HG03045 (cell line): ENCODE measurements at regions not wholly inside any gene's neighbourhood (a gene's known extent, or its start where the extent isn't known, plus 50 kb on each side); places are given as distances from the start of the nearest gene placed in this dataset.

Source experiments
- ATAC-seq: cut with Tn5 transposase; IDR thresholded peaks from one replicate; pipeline ENCODE4 v1.9.1; 2021; ENCODE audit warnings: mild to moderate bottlenecking, moderate library complexity; ENCODE audit not compliant: unreplicated experiment

DNA sequence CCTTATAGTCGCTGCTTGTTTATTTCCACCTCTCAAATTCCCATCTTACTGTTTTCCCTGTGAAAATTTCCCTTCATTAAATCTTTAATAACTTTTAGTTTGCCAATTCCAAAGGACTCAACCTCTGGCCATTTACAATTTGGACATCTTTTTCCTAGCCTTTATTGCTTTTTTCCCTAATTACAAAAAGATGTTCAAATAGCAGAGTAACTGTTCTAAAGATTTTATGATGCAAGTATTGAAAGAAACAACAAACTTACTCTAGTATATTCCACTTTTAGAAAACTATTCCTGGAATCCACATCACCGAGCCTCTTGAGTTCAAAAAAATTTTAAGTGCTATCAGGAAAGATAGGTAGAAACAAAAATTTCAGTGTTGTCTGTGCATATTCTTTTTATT, 174.1 kb upstream of the UBE2E2 start:
- no peak for ATAC-seq

- no peak for ATAC-seq
These were observed 167.0 kb upstream of the UBE2E2 start for GRCh38 chr3:23035927-23036640.

- ATAC-seq: peak; percentile 60
These were observed 166.4 kb upstream of the UBE2E2 start for GRCh38 chr3:23036728-23037127.

- ATAC-seq: no peak
These were observed 164.7 kb upstream of the UBE2E2 start for GRCh38 chr3:23038471-23038870.

- no peak for ATAC-seq
These were observed 161.0 kb upstream of the UBE2E2 start for GRCh38 chr3:23041918-23042696.

DNA sequence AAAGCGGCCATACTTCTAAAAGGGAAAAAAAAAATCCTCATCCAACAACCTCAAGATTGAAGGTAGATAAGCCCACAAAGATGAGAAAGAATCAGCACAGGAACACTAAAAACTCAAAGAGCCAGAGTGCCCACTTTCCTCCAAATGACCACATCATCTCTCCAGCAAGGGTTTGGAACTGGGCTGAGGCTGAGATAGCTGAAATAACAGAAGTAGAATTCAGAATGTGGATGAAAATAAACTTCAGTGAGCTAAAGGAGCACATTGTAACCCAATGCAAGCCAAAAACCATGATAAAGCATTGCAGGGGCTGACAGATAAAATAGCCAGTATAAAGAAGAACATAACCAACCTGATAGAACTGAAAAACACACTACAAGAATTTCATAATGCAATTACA, 158.7 kb upstream of the UBE2E2 start:
- ATAC-seq: no peak

GRCh38 chr3:23046536-23046935, 156.6 kb upstream of the UBE2E2 start:
- ATAC-seq: no peak

DNA sequence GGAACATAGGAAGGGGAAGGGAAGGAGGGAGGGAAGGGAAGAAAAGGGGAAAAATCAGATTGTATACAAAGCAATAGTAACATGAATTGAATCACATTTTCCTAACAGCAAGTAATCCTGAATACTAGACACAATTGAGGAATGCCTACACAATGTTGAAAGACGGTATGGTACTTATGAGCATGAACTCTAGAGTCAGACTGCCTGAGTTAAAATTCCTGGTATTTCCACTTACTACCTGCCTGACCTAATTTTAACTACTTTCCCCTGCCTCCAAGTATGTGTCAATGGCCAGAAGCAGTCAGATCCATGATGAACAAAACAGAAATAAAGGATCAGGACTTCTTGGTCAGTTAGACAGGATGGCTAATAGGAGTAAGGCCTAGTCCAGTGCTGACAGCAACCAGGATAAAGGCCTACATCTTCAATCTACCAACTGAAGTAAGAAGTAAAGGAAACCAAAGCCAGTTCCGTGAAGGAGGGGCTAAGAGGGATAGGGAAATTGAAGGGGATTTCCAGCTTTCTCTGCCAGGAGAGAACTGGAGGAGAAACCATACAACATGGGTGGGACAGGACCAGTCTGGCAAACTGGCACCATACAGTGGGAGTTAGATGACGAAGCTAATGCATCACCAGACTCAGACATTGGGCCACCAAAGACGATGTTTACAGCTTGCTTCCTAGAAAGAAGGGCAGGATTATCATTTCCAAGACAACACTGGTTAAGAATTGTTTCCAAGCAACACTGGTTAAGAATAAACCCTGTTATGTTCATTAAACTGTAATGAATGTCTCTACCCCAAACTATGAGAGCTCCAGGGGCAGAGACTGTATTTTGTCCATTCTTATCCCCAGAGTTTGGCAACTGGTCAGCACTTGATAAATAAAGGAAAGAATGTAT, 151.6 kb upstream of the UBE2E2 start:
- ATAC-seq: no peak

DNA sequence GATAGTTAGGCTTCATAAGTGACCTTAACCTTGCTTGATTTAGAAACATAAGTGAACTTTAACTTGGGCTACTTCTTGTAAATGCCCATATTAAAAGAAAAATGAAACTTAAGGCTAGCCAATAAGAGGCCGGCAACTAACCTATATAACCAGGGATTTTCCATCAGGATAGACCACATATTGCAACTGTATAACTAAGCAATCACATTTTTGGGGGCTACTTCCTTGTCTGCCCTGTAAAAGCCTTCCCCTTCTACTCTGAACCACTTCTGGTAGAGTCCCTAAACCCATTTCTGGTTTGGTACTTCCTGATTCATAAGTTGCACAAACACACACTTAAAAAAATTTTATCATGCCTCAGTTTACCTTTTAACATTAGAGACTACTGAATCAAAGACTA, 150.9 kb upstream of the UBE2E2 start:
- no peak for ATAC-seq

- no peak for ATAC-seq
These were observed 150.5 kb upstream of the UBE2E2 start for GRCh38 chr3:23052620-23053019.

DNA sequence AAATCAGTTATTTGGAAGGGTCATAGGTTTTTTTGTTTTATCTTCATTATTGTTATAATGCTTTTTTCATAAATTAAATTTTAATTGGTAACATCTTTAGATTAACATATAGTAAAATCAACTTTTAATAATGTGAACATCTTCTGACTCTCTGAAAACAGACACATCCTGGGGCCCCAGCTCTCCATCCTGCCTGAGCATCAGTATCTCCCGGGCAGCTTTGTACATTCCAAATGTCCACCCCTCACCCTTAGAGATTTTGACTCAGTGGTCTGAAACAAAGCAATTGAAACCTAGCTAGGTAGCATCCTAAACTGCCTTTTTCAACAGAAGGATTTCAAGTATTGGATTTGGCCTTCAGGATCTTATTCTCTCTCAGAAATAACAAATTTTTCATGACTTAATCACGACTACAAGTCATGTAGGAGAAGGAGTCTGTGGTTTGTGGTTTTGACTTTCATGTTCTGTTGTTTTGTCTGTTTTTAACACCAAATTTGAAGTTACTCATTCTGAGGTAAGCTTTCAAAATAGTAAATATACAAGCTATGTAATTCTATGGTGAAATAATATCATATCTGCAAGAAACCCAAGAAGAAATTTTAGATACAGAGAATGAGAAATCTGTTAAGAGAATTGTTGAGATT, 147.3 kb upstream of the UBE2E2 start:
- ATAC-seq: no peak

DNA sequence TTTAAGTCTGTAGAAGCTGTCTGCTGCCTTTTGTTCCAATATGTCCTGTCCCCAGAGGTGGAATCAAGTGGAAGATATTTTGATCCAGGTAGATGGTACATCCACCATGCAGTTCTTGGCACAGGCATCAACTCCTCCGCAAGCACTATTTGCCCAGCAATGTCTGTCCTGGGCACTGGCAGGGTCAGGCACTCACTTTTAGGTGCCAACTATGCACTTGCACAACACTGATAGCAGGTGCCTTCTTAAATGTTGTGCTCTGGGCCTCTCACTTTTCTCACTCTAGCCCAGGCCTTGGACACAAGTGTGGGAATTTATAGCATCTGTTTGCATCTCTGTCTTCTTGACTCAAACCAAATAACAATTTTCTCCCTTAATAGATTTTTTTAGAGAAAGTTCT, 140.5 kb upstream of the UBE2E2 start:
- ATAC-seq: no peak

DNA sequence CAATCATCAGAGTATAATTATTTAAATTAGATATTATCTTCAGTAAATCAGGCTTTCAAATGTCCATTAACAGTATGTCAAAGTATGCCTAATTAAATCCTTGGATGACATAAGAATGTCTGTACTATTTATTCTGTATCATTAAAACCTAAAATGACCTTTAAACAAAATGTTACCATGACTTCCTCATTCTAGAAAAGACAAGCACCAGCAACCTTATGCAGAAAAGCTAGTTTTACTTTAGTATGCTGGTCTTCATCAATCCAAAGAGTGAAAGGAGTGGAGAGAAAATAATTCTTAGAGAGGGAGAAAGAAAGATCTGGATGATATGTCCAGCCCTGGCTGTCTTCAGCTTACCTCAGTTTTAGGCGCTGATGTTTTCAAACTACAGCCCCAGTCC, 140.1 kb upstream of the UBE2E2 start:
- no peak for ATAC-seq

DNA sequence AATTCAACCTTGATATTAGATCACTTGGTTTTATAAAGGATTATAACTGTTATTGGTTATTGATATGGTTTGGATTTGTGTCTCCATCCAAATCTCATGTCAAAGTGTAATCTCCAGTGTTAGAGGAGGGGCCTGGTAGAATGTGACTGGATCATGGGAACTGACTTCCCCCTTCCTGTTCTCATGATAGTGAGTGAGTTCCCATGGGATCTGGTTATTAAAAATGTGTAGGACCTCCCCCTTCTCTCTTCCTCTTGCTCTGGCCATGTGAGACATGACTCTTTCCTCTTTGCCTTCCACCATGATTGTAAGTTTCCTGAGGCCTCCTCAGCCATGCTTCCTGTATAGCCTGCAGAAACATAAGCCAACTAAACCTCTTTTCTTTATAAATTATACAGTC, 136.0 kb upstream of the UBE2E2 start:
- no peak for ATAC-seq

- ATAC-seq: no peak
These were observed 135.0 kb upstream of the UBE2E2 start for GRCh38 chr3:23068016-23068728.

- ATAC-seq: peak; percentile 11
These were observed 131.8 kb upstream of the UBE2E2 start for GRCh38 chr3:23071296-23071695.

DNA sequence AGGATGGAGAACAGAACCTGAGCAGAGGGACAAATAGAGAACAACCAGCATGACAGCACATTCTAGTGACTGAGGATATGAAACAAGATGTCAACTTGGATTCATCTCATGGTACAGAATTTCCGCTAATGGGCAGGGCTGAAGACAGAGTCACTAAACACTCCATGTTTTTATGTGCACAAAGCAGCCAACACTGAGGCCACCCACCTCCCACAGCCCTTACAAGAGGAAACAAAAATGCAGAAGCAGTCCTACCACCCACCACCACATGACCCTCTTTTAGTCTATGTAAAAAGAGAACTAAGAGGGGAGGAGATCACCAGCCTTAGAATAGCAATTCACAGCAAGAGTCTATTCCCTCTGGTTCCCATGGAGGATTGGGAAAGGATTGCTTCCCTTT, 131.4 kb upstream of the UBE2E2 start:
- peak; percentile 68 for ATAC-seq

DNA sequence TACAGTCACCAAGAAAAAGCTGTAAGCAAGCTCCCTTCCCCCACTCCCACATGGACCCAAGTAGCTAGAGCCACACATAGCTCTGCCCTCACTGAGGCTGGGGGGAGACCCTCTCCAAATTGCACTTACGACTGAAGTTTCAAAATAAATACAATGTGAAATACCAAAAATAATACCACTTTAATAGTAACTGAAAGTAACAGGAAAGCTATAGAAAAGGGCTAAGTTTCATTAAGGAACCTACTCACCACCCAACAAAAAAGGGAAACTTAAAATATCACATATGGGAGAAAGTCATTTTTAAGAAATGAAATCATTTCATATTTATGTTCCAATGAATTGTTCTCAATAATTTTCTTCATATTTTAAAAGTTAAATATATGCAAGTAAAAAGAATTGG, 130.4 kb upstream of the UBE2E2 start:
- no peak for ATAC-seq

- ATAC-seq: no peak
These were observed 129.3 kb upstream of the UBE2E2 start for GRCh38 chr3:23073724-23074305.

GRCh38 chr3:23075496-23075895, 127.6 kb upstream of the UBE2E2 start:
- ATAC-seq: no peak
